ENCODE measurements at regions not wholly inside any gene's neighbourhood (a gene's known extent, or its start where the extent isn't known, plus 50 kb on each side); places are given as distances from the start of the nearest gene placed in this dataset.

GRCh38 chr9:115333277-115334070, 215.5 kb upstream of the TNC start:
- DNase-seq (ENCODE audit: low read depth, low spot score) (no peak), FAIRE-seq (no peak)
- dilution Hi-C loops (cut with MboI; ENCODE audit: extremely low pct_ligation_motif_present, low sequenced_read_pairs), result no loop called here
- Histone ChIP-seq H3K4me1 (ENCODE audit: control insufficient read depth, extremely low read depth, insufficient read depth, low read length) (peaks cover 4% of the 10 kb centered on the region), H3K36me3 (ENCODE audit: control insufficient read depth in 2 of 2, extremely low read depth in 1 of 2, insufficient read depth in 2 of 2, low read length in 2 of 2) (no peaks in the 10 kb centered on the region), H4K20me1 (ENCODE audit: control insufficient read depth, extremely low read depth, insufficient read depth, low read length) (no peaks in the 10 kb centered on the region), H2AFZ (ENCODE audit: control insufficient read depth, low read length) (no peak overlapping the region), H3K9ac (ENCODE audit: control insufficient read depth, extremely low read depth, insufficient read depth, low read length) (no peak overlapping the region), H3K4me2 (ENCODE audit: control insufficient read depth, extremely low read depth, insufficient read depth, low read depth, low read length) (no peak overlapping the region), H3K4me3 (ENCODE audit: control insufficient read depth in 2 of 3, extremely low read depth in 1 of 3, insufficient read depth in 2 of 3, low read depth in 1 of 3, low read length in 3 of 3) (no peak overlapping the region), H3K79me2 (ENCODE audit: control insufficient read depth, insufficient read depth, low read length) (no peaks in the 10 kb centered on the region), H3K27me3 (ENCODE audit: control insufficient read depth, extremely low read depth, insufficient read depth, low read length) (no peaks in the 10 kb centered on the region), H3K9me1 (ENCODE audit: control insufficient read depth, extremely low read depth, insufficient read depth, low read length) (no peaks in the 10 kb centered on the region), H3K27ac (ENCODE audit: control insufficient read depth, insufficient read depth, low read length) (no peak overlapping the region), H3K9me3 (ENCODE audit: control insufficient read depth, low read depth, low read length) (no peaks in the 10 kb centered on the region)
- no peak for TF ChIP-seq CTCF (optimal IDR thresholded peaks at IDR 0.05 in 1 of 3, IDR thresholded peaks at IDR 0.05 in 1 of 3, conservative IDR thresholded peaks at IDR 0.05 in 1 of 3; ENCODE audit: extremely low read depth in 1 of 3, insufficient read depth in 2 of 3, low read length in 3 of 3)
- TF ChIP-seq EZH2 (IDR thresholded peaks at IDR 0.05; ENCODE audit: low read length), result no peak

GRCh38 chr9:115335439-115335838, 217.5 kb upstream of the TNC start:
- Histone ChIP-seq H3K9ac (ENCODE audit: control insufficient read depth, extremely low read depth, insufficient read depth, low read length) (no peak overlapping the region), H3K9me1 (ENCODE audit: control insufficient read depth, extremely low read depth, insufficient read depth, low read length) (no peaks in the 10 kb centered on the region), H2AFZ (ENCODE audit: control insufficient read depth, low read length) (no peak overlapping the region), H3K27me3 (ENCODE audit: control insufficient read depth, extremely low read depth, insufficient read depth, low read length) (no peaks in the 10 kb centered on the region), H3K4me1 (ENCODE audit: control insufficient read depth, extremely low read depth, insufficient read depth, low read length) (peaks cover 4% of the 10 kb centered on the region), H3K9me3 (ENCODE audit: control insufficient read depth, low read depth, low read length) (no peaks in the 10 kb centered on the region), H3K79me2 (ENCODE audit: control insufficient read depth, insufficient read depth, low read length) (no peaks in the 10 kb centered on the region), H3K4me3 (ENCODE audit: control insufficient read depth in 2 of 3, extremely low read depth in 1 of 3, insufficient read depth in 2 of 3, low read depth in 1 of 3, low read length in 3 of 3) (no peak overlapping the region), H3K36me3 (ENCODE audit: control insufficient read depth in 2 of 2, extremely low read depth in 1 of 2, insufficient read depth in 2 of 2, low read length in 2 of 2) (no peaks in the 10 kb centered on the region), H4K20me1 (ENCODE audit: control insufficient read depth, extremely low read depth, insufficient read depth, low read length) (no peaks in the 10 kb centered on the region), H3K4me2 (ENCODE audit: control insufficient read depth, extremely low read depth, insufficient read depth, low read depth, low read length) (no peak overlapping the region), H3K27ac (ENCODE audit: control insufficient read depth, insufficient read depth, low read length) (no peak overlapping the region)
- DNase-seq (ENCODE audit: low read depth, low spot score), result no peak
- dilution Hi-C loops (cut with MboI; ENCODE audit: extremely low pct_ligation_motif_present, low sequenced_read_pairs), result no loop called here
- no peak for FAIRE-seq
- TF ChIP-seq CTCF (optimal IDR thresholded peaks at IDR 0.05 in 1 of 3, IDR thresholded peaks at IDR 0.05 in 1 of 3, conservative IDR thresholded peaks at IDR 0.05 in 1 of 3; ENCODE audit: extremely low read depth in 1 of 3, insufficient read depth in 2 of 3, low read length in 3 of 3) (no peak), EZH2 (IDR thresholded peaks at IDR 0.05; ENCODE audit: low read length) (no peak)
